GM19438 (cell line): ENCODE measurements at regions not wholly inside any gene's neighbourhood (a gene's known extent, or its start where the extent isn't known, plus 50 kb on each side); places are given as distances from the start of the nearest gene placed in this dataset.

ENCODE experiments used
- ATAC-seq: cut with Tn5 transposase; IDR thresholded peaks from one replicate; pipeline ENCODE4 v1.9.1; 2021; ENCODE audit warnings: low read depth; ENCODE audit not compliant: unreplicated experiment

- no peak for ATAC-seq
Measured at GRCh38 chr3:25297667-25298585, 130.1 kb upstream of the RARB start.

GRCh38 chr3:25300141-25300540 lies 127.9 kb upstream of the RARB start:
- ATAC-seq: no peak

- ATAC-seq: no peak
Measured at GRCh38 chr3:25304916-25305315, 123.1 kb upstream of the RARB start.

- ATAC-seq: no peak
Measured at GRCh38 chr3:25306066-25306465, 122.0 kb upstream of the RARB start.

- no peak for ATAC-seq
Measured at GRCh38 chr3:25306705-25307104, 121.4 kb upstream of the RARB start.

GRCh38 chr3:25313286-25313685 lies 114.8 kb upstream of the RARB start:
- ATAC-seq: no peak

- ATAC-seq: no peak
Measured at GRCh38 chr3:25324954-25325655, 103.0 kb upstream of the RARB start.

GRCh38 chr3:25335356-25335755 lies 92.7 kb upstream of the RARB start:
- no peak for ATAC-seq

- ATAC-seq: no peak
Measured at GRCh38 chr3:25338158-25338725, 89.8 kb upstream of the RARB start.

GRCh38 chr3:25339225-25339624 lies 88.8 kb upstream of the RARB start:
- ATAC-seq: no peak

- ATAC-seq: no peak
Measured at GRCh38 chr3:25344670-25345069, 83.4 kb upstream of the RARB start.

- ATAC-seq: no peak
Measured at GRCh38 chr3:25349095-25349494, 79.0 kb upstream of the RARB start.

- no peak for ATAC-seq
Measured at GRCh38 chr3:25349828-25350724, 78.0 kb upstream of the RARB start.

GRCh38 chr3:25350725-25351114 lies 77.3 kb upstream of the RARB start:
- no peak for ATAC-seq

- ATAC-seq: no peak
Measured at GRCh38 chr3:25354071-25354470, 74.0 kb upstream of the RARB start.

GRCh38 chr3:25355034-25355885 lies 72.8 kb upstream of the RARB start:
- ATAC-seq: no peak

GRCh38 chr3:25355998-25356397 lies 72.1 kb upstream of the RARB start:
- ATAC-seq: no peak

- no peak for ATAC-seq
Measured at GRCh38 chr3:25362118-25362517, 65.9 kb upstream of the RARB start.

GRCh38 chr3:25365636-25366035 lies 62.4 kb upstream of the RARB start:
- ATAC-seq: no peak

- no peak for ATAC-seq
Measured at GRCh38 chr3:25367025-25367424, 61.0 kb upstream of the RARB start.
